IMR-90 (cell line): ENCODE measurements at regions not wholly inside any gene's neighbourhood (a gene's known extent, or its start where the extent isn't known, plus 50 kb on each side); places are given as distances from the start of the nearest gene placed in this dataset.

Experiments
- ATAC-seq: fragments of 200-7000 bp; cut with Tn5 transposase; 2 replicates; pipeline ENCODE4 v1.9.1; 2020; ENCODE audit warnings: low read depth, mild to moderate bottlenecking, moderate library complexity
- BruUV-seq: library from RNA; stranded (reverse); fragments of 400-500 nt; replicated peaks from 2 replicates; lab custom pipeline; 2021; lab: Mats Ljungman, UMichigan
- CTCF ChIA-PET: fragments of 300-600 bp; formaldehyde crosslinking; extraction: SDS; loops from one replicate; lab custom pipeline; 2021; ENCODE audit warnings: antibody characterized with exemption; lab: Yijun Ruan, JAX
- POLR2A ChIA-PET: fragments of 300-600 bp; sonication (Branson Sonifier 250); formaldehyde crosslinking; loops from one replicate; lab custom pipeline; 2022; ENCODE audit warnings: antibody characterized with exemption; ENCODE audit not compliant: unreplicated experiment; lab: Charles Lee
- DNase-seq: peaks from one replicate; pipeline ENCODE4 v3.0.0; 2013
- H2AFZ ChIP-seq: replicated peaks from 2 replicates; pipeline ENCODE3; 2013; ENCODE audit warnings: low read length, mild to moderate bottlenecking; ENCODE audit not compliant: poor library complexity
- H2AK5ac ChIP-seq: 2 replicates; pipeline ENCODE4 v1.6.1; 2013; ENCODE audit warnings: low read depth, low read length, inconsistent platforms
- H2AK9ac ChIP-seq: replicated peaks from 2 replicates; pipeline ENCODE3; 2013; ENCODE audit warnings: mild to moderate bottlenecking, low read depth, low read length, moderate library complexity; ENCODE audit not compliant: poor library complexity
- H2BK120ac ChIP-seq: 2 replicates; pipeline ENCODE4 v1.6.1; 2013; ENCODE audit warnings: low read depth, low read length, inconsistent platforms
- H2BK15ac ChIP-seq: 3 replicates; pipeline ENCODE4 v1.6.1; 2013; ENCODE audit warnings: low read depth, low read length, inconsistent platforms
- H2BK20ac ChIP-seq: 2 replicates; pipeline ENCODE4 v1.6.1; 2013; ENCODE audit warnings: low read depth, mild to moderate bottlenecking, inconsistent platforms, low read length, moderate library complexity
- H2BK5ac ChIP-seq: 2 replicates; pipeline ENCODE4 v1.6.1; 2013; ENCODE audit warnings: mild to moderate bottlenecking, low read depth, low read length, inconsistent platforms; ENCODE audit not compliant: poor library complexity, severe bottlenecking
- H3K14ac ChIP-seq: replicated peaks from 2 replicates; pipeline ENCODE4 v1.6.1; 2013; ENCODE audit warnings: low read depth, low read length, inconsistent platforms
- H3K18ac ChIP-seq: 2 replicates; pipeline ENCODE4 v1.6.1; 2013; ENCODE audit warnings: low read depth, low read length, control low read depth
- H3K23ac ChIP-seq: 2 replicates; pipeline ENCODE4 v1.6.1; 2013; ENCODE audit warnings: low read depth, low read length, inconsistent platforms
- H3K27ac ChIP-seq: 2 replicates; pipeline ENCODE4 v1.5.1; 2013; ENCODE audit warnings: mild to moderate bottlenecking, control low read depth, low read length; ENCODE audit not compliant: insufficient read depth
- H3K27me3 ChIP-seq: 2 replicates; pipeline ENCODE4 v1.6.1; 2013; ENCODE audit warnings: low read length; ENCODE audit not compliant: control insufficient read depth, insufficient read depth
- H3K36me3 ChIP-seq: 2 replicates; pipeline ENCODE4 v1.6.1; 2013; ENCODE audit warnings: low read length, mixed read lengths; ENCODE audit not compliant: control insufficient read depth, insufficient read depth
- H3K4ac ChIP-seq: 2 replicates; pipeline ENCODE4 v1.6.1; 2013; ENCODE audit warnings: low read depth, low read length, inconsistent platforms
- H3K4me1 ChIP-seq: 2 replicates; pipeline ENCODE4 v1.6.1; 2013; ENCODE audit warnings: low read length, mixed read lengths; ENCODE audit not compliant: control insufficient read depth, insufficient read depth
- H3K4me2 ChIP-seq: 2 replicates; pipeline ENCODE4 v1.6.1; 2013; ENCODE audit warnings: low read depth, mild to moderate bottlenecking, control low read depth, low read length, moderate library complexity
- H3K4me3 ChIP-seq: 2 replicates; pipeline ENCODE4 v1.5.1; 2013; ENCODE audit warnings: low read depth, mild to moderate bottlenecking, control low read depth, low read length, moderate library complexity; ENCODE audit not compliant: insufficient read depth
- H3K56ac ChIP-seq: 2 replicates; pipeline ENCODE4 v1.6.1; 2013; ENCODE audit warnings: low read length, inconsistent platforms; ENCODE audit not compliant: insufficient read depth; ENCODE audit errors: extremely low read depth
- H3K79me1 ChIP-seq, 2 experiments: 2 replicates each; pipeline ENCODE4 v1.6.1; 2013; ENCODE audit warnings: low read length in 2 of 2, inconsistent platforms in 1 of 2, low read depth in 1 of 2
- H3K9ac ChIP-seq: 2 replicates; pipeline ENCODE4 v1.6.1; 2013; ENCODE audit warnings: low read depth, low read length, control low read depth
- H3K9me1 ChIP-seq: 2 replicates; pipeline ENCODE4 v1.6.1; 2013; ENCODE audit warnings: low read length, inconsistent platforms; ENCODE audit not compliant: insufficient read depth
- H3K9me3 ChIP-seq: 2 replicates; pipeline ENCODE4 v1.6.1; 2013; ENCODE audit warnings: low read length; ENCODE audit not compliant: control insufficient read depth, insufficient read depth
- H4K20me1 ChIP-seq: 2 replicates; pipeline ENCODE4 v1.6.1; 2013; ENCODE audit warnings: low read length, inconsistent platforms; ENCODE audit not compliant: insufficient read depth
- H4K5ac ChIP-seq: 2 replicates; pipeline ENCODE4 v1.6.1; 2013; ENCODE audit warnings: mild to moderate bottlenecking, low read depth, low read length, control low read depth
- H4K8ac ChIP-seq, 2 experiments: 2 replicates each; pipeline ENCODE4 v1.6.1; 2013; ENCODE audit warnings: low read depth in 2 of 2, low read length in 2 of 2, control low read depth in 1 of 2, inconsistent platforms in 1 of 2
- H4K91ac ChIP-seq: 2 replicates; pipeline ENCODE4 v1.6.1; 2013; ENCODE audit warnings: low read depth, low read length, inconsistent platforms; ENCODE audit not compliant: insufficient read depth
- BHLHE40 ChIP-seq: fragments of 150-350 bp; IDR thresholded peaks from 2 replicates; pipeline ENCODE4 v1.6.1; 2016; ENCODE audit warnings: mild to moderate bottlenecking, low read depth, low read length
- CHD1 ChIP-seq: IDR thresholded peaks from 2 replicates; pipeline ENCODE4 v1.6.1; 2012; ENCODE audit warnings: low read depth, low read length, improper control_type of control experiment
- MXI1 ChIP-seq: IDR thresholded peaks from 2 replicates; pipeline ENCODE4 v1.6.1; 2012; ENCODE audit warnings: low read depth, mild to moderate bottlenecking, low read length, moderate library complexity, borderline replicate concordance
- NFE2L2 ChIP-seq: fragments of 150-350 bp; IDR thresholded peaks from 2 replicates; pipeline ENCODE4 v1.6.1; 2016; ENCODE audit warnings: low read depth, mild to moderate bottlenecking, low read length
- RAD21 ChIP-seq: IDR thresholded peaks from 2 replicates; pipeline ENCODE4 v1.6.1; 2012; ENCODE audit warnings: low read length, improper control_type of control experiment
- RCOR1 ChIP-seq: IDR thresholded peaks from 2 replicates; pipeline ENCODE4 v1.6.1; 2012; ENCODE audit warnings: mild to moderate bottlenecking, low read length, improper control_type of control experiment; ENCODE audit not compliant: insufficient replicate concordance
- RFX5 ChIP-seq: IDR thresholded peaks from 2 replicates; pipeline ENCODE4 v1.8.0; 2012; ENCODE audit warnings: low read depth, mild to moderate bottlenecking, low read length, moderate library complexity
- USF2 ChIP-seq: fragments of 150-350 bp; IDR thresholded peaks from 2 replicates; pipeline ENCODE4 v1.6.1; 2017; ENCODE audit warnings: mild to moderate bottlenecking, antibody characterized with exemption, low read length, low read depth
- WGBS, 2 experiments: methylation state at CpG; one replicate each; pipeline versions ENCODE4 v1.1.5 to v1.1.7; 2013; ENCODE audit warnings: missing lambda C conversion rate in 2 of 2; ENCODE audit not compliant: insufficient read length in 1 of 2; ENCODE audit errors: extremely low coverage in 2 of 2; 5-methylcytosine and 5-hydroxymethylcytosine counted together
- dilution Hi-C: fragments of 300-500 bp; cut with HindIII; formaldehyde crosslinking; loops from one replicate; pipeline ENCODE4 v1.14.3; 2018; ENCODE audit warnings: low sequenced_read_pairs; ENCODE audit not compliant: unreplicated experiment
- in situ Hi-C: fragments of 300-500 bp; cut with MboI; formaldehyde crosslinking; loops from 3 replicates; pipeline ENCODE4 v1.14.3; 2019; ENCODE audit warnings: low sequenced_read_pairs, inconsistent platforms, mixed read lengths
- intact Hi-C: fragments of 100-400 bp; cut with micrococcal nuclease; formaldehyde crosslinking; loops from 2 replicates; pipeline ENCODE4 v1.10.0; 2022

- ChIA-PET CTCF (no interaction called here), POLR2A (no interaction called here)
- no peak overlapping the region for H2AK9ac ChIP-seq
- H4K20me1 ChIP-seq = no peaks in the 10 kb centered on the region
- no peak overlapping the region for H3K4me3 ChIP-seq
- H3K27ac ChIP-seq = no peak overlapping the region
- intact Hi-C loops (no loop called here), dilution Hi-C loops (no loop called here), in situ Hi-C loops (no loop called here)
- no TSS peak for BruUV-seq
- no peaks in the 10 kb centered on the region for H3K9me3 ChIP-seq
- H4K8ac ChIP-seq = no peak overlapping the region
- no peak overlapping the region for H3K56ac ChIP-seq
- H2BK5ac ChIP-seq = no peak overlapping the region
- H2BK15ac ChIP-seq = no peak overlapping the region
- no peak overlapping the region for H4K91ac ChIP-seq
- WGBS, 2 experiments = no CpG with 5 or more reads among the region's 2 CpGs
- DNase-seq (no peak), ATAC-seq (no peak)
- no peak overlapping the region for H3K9ac ChIP-seq
- no peak overlapping the region for H3K23ac ChIP-seq
- no peaks in the 10 kb centered on the region for H3K4me1 ChIP-seq
- no peak overlapping the region for H3K4ac ChIP-seq
- no peaks in the 10 kb centered on the region for H3K36me3 ChIP-seq
- H3K9me1 ChIP-seq = no peaks in the 10 kb centered on the region
- H2AFZ ChIP-seq = no peak overlapping the region
- H3K79me1 ChIP-seq = no peaks in the 10 kb centered on the region
- H2BK20ac ChIP-seq = no peak overlapping the region
- no peak overlapping the region for H2AK5ac ChIP-seq
- TF ChIP-seq USF2 (no peak), MXI1 (no peak), CHD1 (no peak), NFE2L2 (no peak), RCOR1 (no peak), BHLHE40 (no peak), RFX5 (no peak), RAD21 (no peak)
- no peak overlapping the region for H3K14ac ChIP-seq
- no peak overlapping the region for H3K18ac ChIP-seq
- no peak overlapping the region for H2BK120ac ChIP-seq
- no peak overlapping the region for H3K4me2 ChIP-seq
- H3K27me3 ChIP-seq = no peaks in the 10 kb centered on the region
- H4K5ac ChIP-seq = no peak overlapping the region
Observed at GRCh38 chr18:30103881-30104280, 938.7 kb downstream of the DSC3 start.
